IMR-90 (cell line): ENCODE measurements at regions not wholly inside any gene's neighbourhood (a gene's known extent, or its start where the extent isn't known, plus 50 kb on each side); places are given as distances from the start of the nearest gene placed in this dataset.

Experiments used
- ATAC-seq: fragments of 200-7000 bp; cut with Tn5 transposase; 2 replicates; pipeline ENCODE4 v1.9.1; 2020; ENCODE audit warnings: low read depth, mild to moderate bottlenecking, moderate library complexity
- BruUV-seq: library from RNA; stranded (reverse); fragments of 400-500 nt; replicated peaks from 2 replicates; lab custom pipeline; 2021; lab: Mats Ljungman, UMichigan
- CTCF ChIA-PET: fragments of 300-600 bp; formaldehyde crosslinking; extraction: SDS; loops from one replicate; lab custom pipeline; 2021; ENCODE audit warnings: antibody characterized with exemption; lab: Yijun Ruan, JAX
- POLR2A ChIA-PET: fragments of 300-600 bp; sonication (Branson Sonifier 250); formaldehyde crosslinking; loops from one replicate; lab custom pipeline; 2022; ENCODE audit warnings: antibody characterized with exemption; ENCODE audit not compliant: unreplicated experiment; lab: Charles Lee
- DNase-seq: peaks from one replicate; pipeline ENCODE4 v3.0.0; 2013
- H2AFZ ChIP-seq: replicated peaks from 2 replicates; pipeline ENCODE3; 2013; ENCODE audit warnings: low read length, mild to moderate bottlenecking; ENCODE audit not compliant: poor library complexity
- H2AK5ac ChIP-seq: 2 replicates; pipeline ENCODE4 v1.6.1; 2013; ENCODE audit warnings: low read depth, low read length, inconsistent platforms
- H2AK9ac ChIP-seq: replicated peaks from 2 replicates; pipeline ENCODE3; 2013; ENCODE audit warnings: mild to moderate bottlenecking, low read depth, low read length, moderate library complexity; ENCODE audit not compliant: poor library complexity
- H2BK120ac ChIP-seq: 2 replicates; pipeline ENCODE4 v1.6.1; 2013; ENCODE audit warnings: low read depth, low read length, inconsistent platforms
- H2BK15ac ChIP-seq: 3 replicates; pipeline ENCODE4 v1.6.1; 2013; ENCODE audit warnings: low read depth, low read length, inconsistent platforms
- H2BK20ac ChIP-seq: 2 replicates; pipeline ENCODE4 v1.6.1; 2013; ENCODE audit warnings: low read depth, mild to moderate bottlenecking, inconsistent platforms, low read length, moderate library complexity
- H2BK5ac ChIP-seq: 2 replicates; pipeline ENCODE4 v1.6.1; 2013; ENCODE audit warnings: mild to moderate bottlenecking, low read depth, low read length, inconsistent platforms; ENCODE audit not compliant: poor library complexity, severe bottlenecking
- H3K14ac ChIP-seq: replicated peaks from 2 replicates; pipeline ENCODE4 v1.6.1; 2013; ENCODE audit warnings: low read depth, low read length, inconsistent platforms
- H3K18ac ChIP-seq: 2 replicates; pipeline ENCODE4 v1.6.1; 2013; ENCODE audit warnings: low read depth, low read length, control low read depth
- H3K23ac ChIP-seq: 2 replicates; pipeline ENCODE4 v1.6.1; 2013; ENCODE audit warnings: low read depth, low read length, inconsistent platforms
- H3K27ac ChIP-seq: 2 replicates; pipeline ENCODE4 v1.5.1; 2013; ENCODE audit warnings: mild to moderate bottlenecking, control low read depth, low read length; ENCODE audit not compliant: insufficient read depth
- H3K27me3 ChIP-seq: 2 replicates; pipeline ENCODE4 v1.6.1; 2013; ENCODE audit warnings: low read length; ENCODE audit not compliant: control insufficient read depth, insufficient read depth
- H3K36me3 ChIP-seq: 2 replicates; pipeline ENCODE4 v1.6.1; 2013; ENCODE audit warnings: low read length, mixed read lengths; ENCODE audit not compliant: control insufficient read depth, insufficient read depth
- H3K4ac ChIP-seq: 2 replicates; pipeline ENCODE4 v1.6.1; 2013; ENCODE audit warnings: low read depth, low read length, inconsistent platforms
- H3K4me1 ChIP-seq: 2 replicates; pipeline ENCODE4 v1.6.1; 2013; ENCODE audit warnings: low read length, mixed read lengths; ENCODE audit not compliant: control insufficient read depth, insufficient read depth
- H3K4me2 ChIP-seq: 2 replicates; pipeline ENCODE4 v1.6.1; 2013; ENCODE audit warnings: low read depth, mild to moderate bottlenecking, control low read depth, low read length, moderate library complexity
- H3K4me3 ChIP-seq: 2 replicates; pipeline ENCODE4 v1.5.1; 2013; ENCODE audit warnings: low read depth, mild to moderate bottlenecking, control low read depth, low read length, moderate library complexity; ENCODE audit not compliant: insufficient read depth
- H3K56ac ChIP-seq: 2 replicates; pipeline ENCODE4 v1.6.1; 2013; ENCODE audit warnings: low read length, inconsistent platforms; ENCODE audit not compliant: insufficient read depth; ENCODE audit errors: extremely low read depth
- H3K79me1 ChIP-seq, 2 experiments: 2 replicates each; pipeline ENCODE4 v1.6.1; 2013; ENCODE audit warnings: low read length in 2 of 2, inconsistent platforms in 1 of 2, low read depth in 1 of 2
- H3K9ac ChIP-seq: 2 replicates; pipeline ENCODE4 v1.6.1; 2013; ENCODE audit warnings: low read depth, low read length, control low read depth
- H3K9me1 ChIP-seq: 2 replicates; pipeline ENCODE4 v1.6.1; 2013; ENCODE audit warnings: low read length, inconsistent platforms; ENCODE audit not compliant: insufficient read depth
- H3K9me3 ChIP-seq: 2 replicates; pipeline ENCODE4 v1.6.1; 2013; ENCODE audit warnings: low read length; ENCODE audit not compliant: control insufficient read depth, insufficient read depth
- H4K20me1 ChIP-seq: 2 replicates; pipeline ENCODE4 v1.6.1; 2013; ENCODE audit warnings: low read length, inconsistent platforms; ENCODE audit not compliant: insufficient read depth
- H4K5ac ChIP-seq: 2 replicates; pipeline ENCODE4 v1.6.1; 2013; ENCODE audit warnings: mild to moderate bottlenecking, low read depth, low read length, control low read depth
- H4K8ac ChIP-seq, 2 experiments: 2 replicates each; pipeline ENCODE4 v1.6.1; 2013; ENCODE audit warnings: low read depth in 2 of 2, low read length in 2 of 2, control low read depth in 1 of 2, inconsistent platforms in 1 of 2
- H4K91ac ChIP-seq: 2 replicates; pipeline ENCODE4 v1.6.1; 2013; ENCODE audit warnings: low read depth, low read length, inconsistent platforms; ENCODE audit not compliant: insufficient read depth
- BHLHE40 ChIP-seq: fragments of 150-350 bp; IDR thresholded peaks from 2 replicates; pipeline ENCODE4 v1.6.1; 2016; ENCODE audit warnings: mild to moderate bottlenecking, low read depth, low read length
- CEBPB ChIP-seq: IDR thresholded peaks from 2 replicates; pipeline ENCODE4 v1.6.1; 2012; ENCODE audit warnings: low read depth, low read length, improper control_type of control experiment
- CHD1 ChIP-seq: IDR thresholded peaks from 2 replicates; pipeline ENCODE4 v1.6.1; 2012; ENCODE audit warnings: low read depth, low read length, improper control_type of control experiment
- CTCF ChIP-seq: conservative IDR thresholded peaks from 2 replicates; pipeline ENCODE4 v1.5.1; 2012; ENCODE audit warnings: mild to moderate bottlenecking, low read depth, low read length, improper control_type of control experiment
- ELK1 ChIP-seq: fragments of 150-350 bp; IDR thresholded peaks from 2 replicates; pipeline ENCODE4 v1.6.1; 2016; ENCODE audit warnings: low read depth, mild to moderate bottlenecking, low read length, moderate library complexity, borderline replicate concordance
- FOS ChIP-seq: fragments of 150-350 bp; IDR thresholded peaks from 2 replicates; pipeline ENCODE4 v1.6.1; 2016; ENCODE audit warnings: low read depth, low read length
- MAFK ChIP-seq: IDR thresholded peaks from 2 replicates; pipeline ENCODE4 v1.6.1; 2012; ENCODE audit warnings: low read depth, low read length, improper control_type of control experiment
- MAZ ChIP-seq: IDR thresholded peaks from 2 replicates; pipeline ENCODE4 v1.6.1; 2012; ENCODE audit warnings: low read depth, mild to moderate bottlenecking, low read length, improper control_type of control experiment, moderate library complexity, borderline replicate concordance
- MXI1 ChIP-seq: IDR thresholded peaks from 2 replicates; pipeline ENCODE4 v1.6.1; 2012; ENCODE audit warnings: low read depth, mild to moderate bottlenecking, low read length, moderate library complexity, borderline replicate concordance
- NFE2L2 ChIP-seq: fragments of 150-350 bp; IDR thresholded peaks from 2 replicates; pipeline ENCODE4 v1.6.1; 2016; ENCODE audit warnings: low read depth, mild to moderate bottlenecking, low read length
- POLR2A ChIP-seq: IDR thresholded peaks from 2 replicates; pipeline ENCODE4 v1.6.1; 2012; ENCODE audit warnings: mild to moderate bottlenecking, low read depth, low read length
- RAD21 ChIP-seq: IDR thresholded peaks from 2 replicates; pipeline ENCODE4 v1.6.1; 2012; ENCODE audit warnings: low read length, improper control_type of control experiment
- RCOR1 ChIP-seq: IDR thresholded peaks from 2 replicates; pipeline ENCODE4 v1.6.1; 2012; ENCODE audit warnings: mild to moderate bottlenecking, low read length, improper control_type of control experiment; ENCODE audit not compliant: insufficient replicate concordance
- RFX5 ChIP-seq: IDR thresholded peaks from 2 replicates; pipeline ENCODE4 v1.8.0; 2012; ENCODE audit warnings: low read depth, mild to moderate bottlenecking, low read length, moderate library complexity
- SMC3 ChIP-seq: fragments of 150-350 bp; IDR thresholded peaks from 2 replicates; pipeline ENCODE4 v1.6.1; 2016; ENCODE audit warnings: low read depth, mild to moderate bottlenecking, antibody characterized with exemption, low read length, moderate library complexity
- USF2 ChIP-seq: fragments of 150-350 bp; IDR thresholded peaks from 2 replicates; pipeline ENCODE4 v1.6.1; 2017; ENCODE audit warnings: mild to moderate bottlenecking, antibody characterized with exemption, low read length, low read depth
- WGBS, 2 experiments: methylation state at CpG; one replicate each; pipeline versions ENCODE4 v1.1.5 to v1.1.7; 2013; ENCODE audit warnings: missing lambda C conversion rate in 2 of 2; ENCODE audit not compliant: insufficient read length in 1 of 2; ENCODE audit errors: extremely low coverage in 2 of 2; 5-methylcytosine and 5-hydroxymethylcytosine counted together
- dilution Hi-C: fragments of 300-500 bp; cut with HindIII; formaldehyde crosslinking; loops from one replicate; pipeline ENCODE4 v1.14.3; 2018; ENCODE audit warnings: low sequenced_read_pairs; ENCODE audit not compliant: unreplicated experiment
- in situ Hi-C: fragments of 300-500 bp; cut with MboI; formaldehyde crosslinking; loops from 3 replicates; pipeline ENCODE4 v1.14.3; 2019; ENCODE audit warnings: low sequenced_read_pairs, inconsistent platforms, mixed read lengths
- intact Hi-C: fragments of 100-400 bp; cut with micrococcal nuclease; formaldehyde crosslinking; loops from 2 replicates; pipeline ENCODE4 v1.10.0; 2022

GRCh38 chr12:17652436-17652835, 437.6 kb downstream of the RERGL start:
- no peak overlapping the region for H3K4me2 ChIP-seq
- H3K9me1 ChIP-seq: no peaks in the 10 kb centered on the region
- no peak overlapping the region for H2BK20ac ChIP-seq
- in situ Hi-C loops: no loop called here
- ATAC-seq (no peak), DNase-seq (no peak)
- WGBS, 2 experiments: no CpG with 5 or more reads among the region's 2 CpGs
- TF ChIP-seq BHLHE40: no peak
- no peak for TF ChIP-seq CHD1
- no peak for TF ChIP-seq POLR2A
- TF ChIP-seq RFX5: no peak
- TF ChIP-seq CTCF: no peak
- no peak for TF ChIP-seq RCOR1
- TF ChIP-seq FOS: no peak
- no peak for TF ChIP-seq CEBPB
- TF ChIP-seq RAD21: no peak
- no peak for TF ChIP-seq SMC3
- TF ChIP-seq MAZ: no peak
- no peak for TF ChIP-seq USF2
- no peak for TF ChIP-seq MAFK
- TF ChIP-seq MXI1: no peak
- TF ChIP-seq ELK1: no peak
- no peak for TF ChIP-seq NFE2L2
- H3K23ac ChIP-seq: no peak overlapping the region
- no peak overlapping the region for H3K27ac ChIP-seq
- H3K4me3 ChIP-seq: no peak overlapping the region
- H3K9ac ChIP-seq: no peak overlapping the region
- no peak overlapping the region for H2BK5ac ChIP-seq
- ChIA-PET CTCF (no interaction called here), POLR2A (no interaction called here)
- no peak overlapping the region for H2AFZ ChIP-seq
- H2AK9ac ChIP-seq: no peak overlapping the region
- H3K79me1 ChIP-seq: no peaks in the 10 kb centered on the region
- H3K56ac ChIP-seq: no peak overlapping the region
- intact Hi-C loops: no loop called here
- no peaks in the 10 kb centered on the region for H3K36me3 ChIP-seq
- no peaks in the 10 kb centered on the region for H3K4me1 ChIP-seq
- no TSS peak for BruUV-seq
- H3K18ac ChIP-seq: no peak overlapping the region
- dilution Hi-C loops: no loop called here
- no peaks in the 10 kb centered on the region for H3K9me3 ChIP-seq
- no peak overlapping the region for H4K5ac ChIP-seq
- no peak overlapping the region for H3K4ac ChIP-seq
- H2BK15ac ChIP-seq: no peak overlapping the region
- H4K8ac ChIP-seq: no peak overlapping the region
- no peaks in the 10 kb centered on the region for H4K20me1 ChIP-seq
- H4K91ac ChIP-seq: no peak overlapping the region
- no peaks in the 10 kb centered on the region for H3K27me3 ChIP-seq
- no peak overlapping the region for H2BK120ac ChIP-seq
- H3K14ac ChIP-seq: no peak overlapping the region
- H2AK5ac ChIP-seq: no peak overlapping the region
